Kidney (tissue), 13 donors: ENCODE measurements at regions not wholly inside any gene's neighbourhood (a gene's known extent, or its start where the extent isn't known, plus 50 kb on each side); places are given as distances from the start of the nearest gene placed in this dataset.

Source experiments
- DNase-seq, 5 donors: peaks; one replicate each; pipeline ENCODE4 v3.0.0-alpha.2; 2013 to 2020
- FAIRE-seq: peaks from 2 replicates; lab custom pipeline; 2012; peaks lifted over from hg19 to GRCh38; lab: Jason Lieb, UNC
- H3K27ac ChIP-seq, 2 donors: one replicate each; pipeline ENCODE4 v1.7.0; 2013; ENCODE audit warnings: low read depth in 2 of 2, low read length in 2 of 2, inconsistent platforms in 1 of 2
- H3K27me3 ChIP-seq: one replicate; pipeline ENCODE4 v1.7.1; 2013; ENCODE audit warnings: low read length, inconsistent platforms; ENCODE audit not compliant: control insufficient read depth, insufficient read depth
- H3K36me3 ChIP-seq, 3 donors: one replicate each; pipeline versions ENCODE4 v1.7.0 to v1.7.1; 2013; ENCODE audit warnings: low read length in 3 of 3, control low read depth in 1 of 3, inconsistent platforms in 1 of 3; ENCODE audit not compliant: insufficient read depth in 3 of 3, control insufficient read depth in 2 of 3
- H3K4me1 ChIP-seq, 3 donors: one replicate each; pipeline versions ENCODE4 v1.7.0 to v1.7.1; 2013; ENCODE audit warnings: low read length in 3 of 3, inconsistent platforms in 1 of 3, low read depth in 1 of 3; ENCODE audit not compliant: control insufficient read depth in 2 of 3, insufficient read depth in 2 of 3
- H3K4me3 ChIP-seq, 3 donors: one replicate each; pipeline versions ENCODE4 v1.7.0 to v1.8.1; 2013; ENCODE audit warnings: low read length in 3 of 3, control low read depth in 1 of 3, inconsistent platforms in 1 of 3
- H3K9ac ChIP-seq, 3 donors: one replicate each; pipeline versions ENCODE4 v1.7.0 to v1.7.1; 2013; ENCODE audit warnings: low read length in 3 of 3, control low read depth in 1 of 3, inconsistent platforms in 1 of 3
- H3K9me3 ChIP-seq, 3 donors: one replicate each; pipeline versions ENCODE4 v1.7.0 to v1.7.1; 2013; ENCODE audit warnings: low read length in 3 of 3, control low read depth in 1 of 3, inconsistent platforms in 1 of 3; ENCODE audit not compliant: control insufficient read depth in 2 of 3, insufficient read depth in 1 of 3
- CTCF ChIP-seq: IDR thresholded peaks from 3 replicates; pipeline ENCODE4 v1.5.1; 2012; ENCODE audit warnings: mild to moderate bottlenecking, moderate library complexity, borderline replicate concordance; ENCODE audit not compliant: insufficient read depth; ENCODE audit errors: extremely low read depth
- intact Hi-C: fragments of 100-400 bp; cut with DNase I; formaldehyde crosslinking; loops from one replicate; pipeline ENCODE4 v1.11.1; 2022
- donor health status: control.
- donor health status: control.
- donor health status: control.
- donor health status: control.
- donor health status: control.
- donor health status: DM: yes; HTN: yes; CAD: no.
- donor health status: Normal renal cell carcinoma (clear cell type).

- H3K4me3 ChIP-seq = no peak overlapping the region
- H3K36me3 ChIP-seq = no peaks in the 10 kb centered on the region
- H3K27ac ChIP-seq = no peak overlapping the region
- intact Hi-C loops = no loop called here
- H3K27me3 ChIP-seq = no peaks in the 10 kb centered on the region
- H3K9ac ChIP-seq = no peak overlapping the region
- no peaks in the 10 kb centered on the region for H3K9me3 ChIP-seq
- DNase-seq (no peak), FAIRE-seq (no peak)
- no peak for TF ChIP-seq CTCF
- H3K4me1 ChIP-seq = peaks cover 0 to 7% (median 5%) of the 10 kb centered on the region in 3 donors
Observed at GRCh38 chr1:17893891-17894631, 138.9 kb downstream of the ACTL8 start.

- TF ChIP-seq CTCF = no peak
- H3K27ac ChIP-seq = no peak overlapping the region
- FAIRE-seq (no peak), DNase-seq (no peak)
- H3K4me3 ChIP-seq = no peak overlapping the region
- no peaks in the 10 kb centered on the region for H3K27me3 ChIP-seq
- H3K9ac ChIP-seq = no peak overlapping the region
- no peaks in the 10 kb centered on the region for H3K36me3 ChIP-seq
- peaks cover 0 to 7% (median 5%) of the 10 kb centered on the region in 3 donors for H3K4me1 ChIP-seq
- no peaks in the 10 kb centered on the region for H3K9me3 ChIP-seq
- intact Hi-C loops = no loop called here
Observed at GRCh38 chr1:17895401-17895800, 140.3 kb downstream of the ACTL8 start.

- no peak for DNase-seq
- no peak overlapping the region for H3K4me3 ChIP-seq
- H3K27me3 ChIP-seq = no peaks in the 10 kb centered on the region
- no peak for FAIRE-seq
- intact Hi-C loops = no loop called here
- H3K9ac ChIP-seq = no peak overlapping the region
- H3K36me3 ChIP-seq = no peaks in the 10 kb centered on the region
- H3K27ac ChIP-seq = no peak overlapping the region
- H3K4me1 ChIP-seq = peaks cover 0 to 7% (median 5%) of the 10 kb centered on the region in 3 donors
- TF ChIP-seq CTCF = no peak
- no peaks in the 10 kb centered on the region for H3K9me3 ChIP-seq
Observed at GRCh38 chr1:17895986-17896385, 140.9 kb downstream of the ACTL8 start.
